SK-MEL-5 (cell line): ENCODE measurements at regions not wholly inside any gene's neighbourhood (a gene's known extent, or its start where the extent isn't known, plus 50 kb on each side); places are given as distances from the start of the nearest gene placed in this dataset.

Source experiments
- DNase-seq: peaks from one replicate; pipeline ENCODE4 v3.0.0-alpha.2; 2016; ENCODE audit warnings: low read depth, low spot score
- in situ Hi-C: cut with HindIII; loops from 2 replicates; pipeline ENCODE4 v1.10.0; 2016; ENCODE audit warnings: low sequenced_read_pairs, high pct_unique_total_duplicates, low pct_unique_long_range_greater_than_20kb

DNA sequence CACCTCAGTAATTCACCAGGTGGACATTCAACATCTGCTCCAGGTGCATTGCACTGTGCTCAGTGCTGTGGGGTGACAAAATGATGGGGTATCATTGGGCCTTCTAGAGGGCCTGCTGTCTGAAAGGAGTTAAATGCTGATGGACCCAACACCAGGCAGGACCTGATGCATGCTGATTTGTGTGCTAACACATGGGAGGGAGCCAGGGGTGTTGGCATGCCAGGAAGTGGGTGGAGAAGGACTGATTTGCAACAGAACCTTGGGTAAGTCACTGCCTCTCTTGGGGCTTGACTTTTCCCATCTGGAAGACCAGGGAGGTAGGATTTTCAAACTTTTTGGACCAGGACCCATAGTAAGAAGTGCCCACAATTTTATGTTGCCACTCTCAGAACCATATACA, 57.9 kb upstream of the CXCR4 start:
- in situ Hi-C loops = no loop called here
- DNase-seq = no peak

DNA sequence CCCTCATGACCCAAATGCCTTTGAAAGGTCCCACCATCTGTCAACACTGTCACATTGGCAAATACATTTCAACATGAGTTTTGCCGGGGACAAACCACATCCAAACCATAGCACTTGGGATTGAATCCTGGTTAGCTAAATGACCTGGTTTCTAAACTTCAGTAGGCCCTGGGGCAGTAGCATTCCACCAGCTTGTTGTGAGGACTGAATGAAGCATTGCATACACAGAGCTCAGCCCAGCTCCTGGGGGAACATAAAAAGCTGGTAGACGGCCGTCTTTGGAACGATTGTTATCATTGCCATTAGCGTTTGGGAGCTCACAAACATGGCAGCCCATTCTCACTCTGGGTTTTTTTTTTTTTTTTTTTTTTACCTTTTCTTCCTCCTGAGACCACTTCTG, 57.5 kb upstream of the CXCR4 start:
- in situ Hi-C loops = no loop called here
- no peak for DNase-seq

- in situ Hi-C loops = no loop called here
- no peak for DNase-seq
These were observed 55.2 kb upstream of the CXCR4 start for GRCh38 chr2:136173126-136173525.

DNA sequence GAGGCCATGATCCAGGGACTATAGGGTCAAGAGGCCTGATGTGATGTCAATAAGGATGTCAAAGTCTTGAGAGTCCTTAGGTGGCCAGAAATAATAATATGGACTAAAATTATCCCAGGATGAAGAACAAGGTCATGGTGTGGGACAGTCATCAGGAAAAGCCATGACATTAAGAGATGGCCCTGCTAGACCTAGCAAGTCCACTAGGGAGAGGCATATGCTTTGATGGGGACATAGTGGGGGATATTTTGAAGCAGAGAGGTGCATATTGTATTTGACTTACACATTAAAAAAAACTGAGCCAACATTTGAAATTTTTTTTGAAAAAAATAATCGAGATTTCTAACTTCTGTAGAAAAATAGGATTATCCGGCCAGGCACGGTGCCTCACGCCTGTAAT, 53.3 kb upstream of the CXCR4 start:
- in situ Hi-C loops = no loop called here
- DNase-seq = no peak

GRCh38 chr2:136168720-136169119, 50.8 kb upstream of the CXCR4 start:
- in situ Hi-C loops = no loop called here
- no peak for DNase-seq

DNA sequence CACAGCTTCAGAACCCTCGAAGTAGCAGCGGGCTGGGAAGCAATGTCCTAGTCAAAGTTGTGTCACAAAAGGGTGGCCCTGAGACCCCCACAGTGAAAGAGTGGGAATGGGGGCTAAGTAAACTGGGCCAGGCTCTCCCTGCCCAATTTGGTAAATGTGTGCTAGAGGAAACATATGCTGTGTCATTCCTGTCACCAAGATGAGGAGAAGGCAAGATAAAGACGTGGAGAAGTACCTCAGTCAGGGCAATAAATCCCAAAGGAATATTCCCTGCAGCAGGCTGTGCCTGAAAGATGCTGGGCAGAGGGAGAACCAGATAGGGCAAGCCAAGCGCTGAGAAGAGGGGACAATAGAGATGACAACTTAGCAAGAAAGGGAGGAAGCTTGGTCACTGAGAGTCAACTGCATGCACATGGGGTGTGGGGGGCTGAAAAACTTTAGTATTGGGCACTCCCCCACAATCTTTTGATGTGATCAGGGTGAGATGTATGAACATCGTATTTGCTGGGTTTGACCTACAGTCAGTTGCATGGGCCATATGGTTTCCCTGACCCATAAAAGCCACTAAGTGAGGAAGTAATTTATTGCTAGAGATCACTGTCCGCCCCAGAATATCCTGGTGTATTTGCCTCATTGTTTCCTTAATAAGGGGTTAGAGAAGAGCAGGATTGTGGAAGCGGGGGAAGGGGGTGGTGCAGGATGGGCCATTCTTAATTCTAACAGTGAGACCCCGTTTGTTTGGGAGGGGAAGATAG, 49.9 kb upstream of the CXCR4 start:
- DNase-seq = no peak
- in situ Hi-C loops = no loop called here
